HepG2 (cell line): ENCODE measurements at regions not wholly inside any gene's neighbourhood (a gene's known extent, or its start where the extent isn't known, plus 50 kb on each side); places are given as distances from the start of the nearest gene placed in this dataset.

Experiments
- ATAC-seq: fragments of 200-7000 bp; cut with Tn5 transposase; 3 replicates; pipeline ENCODE4 v1.9.1; 2020; ENCODE audit warnings: mild to moderate bottlenecking, moderate library complexity
- BruUV-seq: library from RNA; stranded (reverse); fragments of 400-500 nt; replicated peaks from 2 replicates; lab custom pipeline; 2021; lab: Mats Ljungman, UMichigan
- CTCF ChIA-PET: fragments of 300-600 bp; formaldehyde crosslinking; extraction: SDS; loops from one replicate; lab custom pipeline; 2021; ENCODE audit warnings: low total read pairs, inconsistent platforms, low intra/inter-chr PET ratio; lab: Yijun Ruan, JAX
- POLR2A ChIA-PET: fragments of 350-600 bp; sonication (Branson Sonifier 250); formaldehyde crosslinking; loops from one replicate; lab custom pipeline; 2020; ENCODE audit warnings: antibody characterized with exemption, inconsistent platforms; lab: Yijun Ruan, JAX
- DNase-seq: peaks from one replicate; pipeline ENCODE4 v3.0.0-alpha.2; 2015; ENCODE audit warnings: low spot score
- FAIRE-seq: peaks from 3 replicates; lab custom pipeline; 2011; peaks lifted over from hg19 to GRCh38; lab: Jason Lieb, UNC
- H2AFZ ChIP-seq: one replicate; pipeline ENCODE4 v1.6.1; 2011; ENCODE audit warnings: low read length, inconsistent platforms
- H3K27ac ChIP-seq: fragments of 300-600 bp; 3 replicates; pipeline ENCODE4 v1.8.0; 2011; ENCODE audit warnings: mixed run types, mild to moderate bottlenecking, mixed read lengths, low read length, inconsistent platforms; ENCODE audit not compliant: insufficient read depth; ENCODE audit errors: extremely low read length
- H3K27me3 ChIP-seq, 2 experiments: fragments of 200-600 bp in 1 of 2; 2 replicates in 1 of 2; 3 replicates in 1 of 2; pipeline versions ENCODE4 v1.6.0 to v1.8.0; 2011; ENCODE audit warnings: low read length in 2 of 2, mild to moderate bottlenecking in 2 of 2, moderate library complexity in 2 of 2, inconsistent platforms in 1 of 2; ENCODE audit not compliant: insufficient read depth in 2 of 2, control insufficient read depth in 1 of 2
- H3K36me3 ChIP-seq, 2 experiments: fragments of 200-600 bp in 1 of 2; replicated peaks in 1 of 2; 2 replicates in 1 of 2; 3 replicates in 1 of 2; pipeline versions ENCODE4 v1.5.1 to v1.8.0; 2011; ENCODE audit warnings: low read length in 2 of 2, inconsistent platforms in 1 of 2; ENCODE audit not compliant: insufficient read depth in 2 of 2, control insufficient read depth in 1 of 2
- H3K4me1 ChIP-seq: 2 replicates; pipeline ENCODE4 v1.5.1; 2012; ENCODE audit warnings: low read length, inconsistent platforms; ENCODE audit not compliant: insufficient read depth
- H3K4me2 ChIP-seq: 2 replicates; pipeline ENCODE4 v1.6.0; 2011; ENCODE audit warnings: low read depth, low read length, inconsistent platforms
- H3K4me3 ChIP-seq, 3 experiments: fragments of 200-600 bp in 1 of 3; sonication (generic), shearing (Covaris generic) in 1 of 3; replicated peaks in 1 of 3; 2 replicates each; pipeline ENCODE4 v1.5.1; 2011 to 2016; ENCODE audit warnings: low read length in 3 of 3, inconsistent platforms in 2 of 3, low read depth in 2 of 3, mild to moderate bottlenecking in 2 of 3, control low read depth in 1 of 3, mixed read lengths in 1 of 3; ENCODE audit not compliant: insufficient read depth in 1 of 3
- H3K79me2 ChIP-seq: one replicate; pipeline ENCODE4 v1.6.1; 2011; ENCODE audit warnings: low read length, inconsistent platforms; ENCODE audit not compliant: insufficient read depth
- H3K9ac ChIP-seq: 2 replicates; pipeline ENCODE4 v1.6.0; 2011; ENCODE audit warnings: mild to moderate bottlenecking, low read depth, low read length, inconsistent platforms; ENCODE audit not compliant: insufficient read depth
- H3K9me3 ChIP-seq: 2 replicates; pipeline ENCODE4 v1.5.1; 2012; ENCODE audit warnings: mild to moderate bottlenecking, low read length
- H4K20me1 ChIP-seq: 2 replicates; pipeline ENCODE4 v1.6.0; 2011; ENCODE audit warnings: inconsistent platforms, mild to moderate bottlenecking, low read length, moderate library complexity; ENCODE audit not compliant: insufficient read depth
- BHLHE40 ChIP-seq: IDR thresholded peaks from 2 replicates; pipeline ENCODE4 v1.6.1; 2011; ENCODE audit warnings: low read length, improper control_type of control experiment
- GABPA ChIP-seq, 2 experiments: IDR thresholded peaks; 2 replicates each; pipeline ENCODE4 v1.6.1; 2011 to 2016; ENCODE audit warnings: low read depth in 2 of 2, low read length in 1 of 2, missing biosample characterization in 1 of 2, missing genetic modification characterization in 1 of 2
- MTA1 ChIP-seq: sonication (generic); formaldehyde crosslinking; IDR thresholded peaks from 2 replicates; pipeline ENCODE4 v1.4.0; 2020; ENCODE audit warnings: missing genetic modification reagents, mild to moderate bottlenecking, borderline replicate concordance
- POLR2AphosphoS5 ChIP-seq: IDR thresholded peaks from 2 replicates; pipeline ENCODE4 v1.6.1; 2012; ENCODE audit warnings: low read depth, low read length
- SIN3B ChIP-seq: fragments of 150-350 bp; IDR thresholded peaks from 2 replicates; pipeline ENCODE4 v1.6.1; 2014; ENCODE audit warnings: low read length
- SYNCRIP ChIP-seq: fragments of 200-400 bp; formaldehyde crosslinking; IDR thresholded peaks from 2 replicates; pipeline ENCODE4 v1.6.1; 2018; ENCODE audit warnings: mild to moderate bottlenecking, low read depth, low read length; ENCODE audit not compliant: insufficient read depth
- ZFP36 ChIP-seq: fragments of 150-350 bp; IDR thresholded peaks from 2 replicates; pipeline ENCODE4 v1.6.1; 2018; ENCODE audit warnings: borderline replicate concordance, low read length, low read depth; ENCODE audit not compliant: partially characterized antibody
- ZNF468 ChIP-seq: sonication (generic); formaldehyde crosslinking; IDR thresholded peaks from 2 replicates; pipeline ENCODE4 v1.8.0; 2022; ENCODE audit warnings: mild to moderate bottlenecking, moderate library complexity, missing genetic modification reagents
- ZNF510 ChIP-seq: sonication (generic); formaldehyde crosslinking; IDR thresholded peaks from 2 replicates; pipeline ENCODE4 v1.4.0; 2020; ENCODE audit warnings: low read depth, mild to moderate bottlenecking, missing genetic modification reagents
- ZNF577 ChIP-seq: sonication (generic); formaldehyde crosslinking; IDR thresholded peaks from 2 replicates; pipeline ENCODE4 v1.4.0; 2020; ENCODE audit warnings: mild to moderate bottlenecking, low read depth, missing genetic modification reagents, borderline replicate concordance
- WGBS: methylation state at CpG from one replicate; pipeline ENCODE4 v1.1.6; 2017; ENCODE audit warnings: low lambda C conversion rate; 5-methylcytosine and 5-hydroxymethylcytosine counted together
- in situ Hi-C: cut with HindIII; loops from 2 replicates; pipeline ENCODE4 v1.10.0; 2017; ENCODE audit warnings: low pct_unique_long_range_greater_than_20kb; ENCODE audit not compliant: extremely low pct_ligation_motif_present
- intact Hi-C: fragments of 100-400 bp; cut with micrococcal nuclease; formaldehyde crosslinking; loops from one replicate; pipeline ENCODE4 v1.10.0; 2022; ENCODE audit not compliant: unreplicated experiment
- TF ChIP-seq, protein P1 (sequence below): IDR thresholded peaks from 2 replicates; pipeline ENCODE4 v1.6.1; 2012; ENCODE audit warnings: low read length, improper control_type of control experiment
- TF ChIP-seq, protein P2 (sequence below): IDR thresholded peaks from 2 replicates; pipeline ENCODE4 v1.6.1; 2012; ENCODE audit warnings: inconsistent platforms
- TF ChIP-seq, protein P3 (sequence below): sonication (generic); formaldehyde crosslinking; IDR thresholded peaks from 2 replicates; pipeline ENCODE4 v1.5.0; 2020; ENCODE audit warnings: mild to moderate bottlenecking, missing genetic modification reagents, moderate library complexity

DNA sequence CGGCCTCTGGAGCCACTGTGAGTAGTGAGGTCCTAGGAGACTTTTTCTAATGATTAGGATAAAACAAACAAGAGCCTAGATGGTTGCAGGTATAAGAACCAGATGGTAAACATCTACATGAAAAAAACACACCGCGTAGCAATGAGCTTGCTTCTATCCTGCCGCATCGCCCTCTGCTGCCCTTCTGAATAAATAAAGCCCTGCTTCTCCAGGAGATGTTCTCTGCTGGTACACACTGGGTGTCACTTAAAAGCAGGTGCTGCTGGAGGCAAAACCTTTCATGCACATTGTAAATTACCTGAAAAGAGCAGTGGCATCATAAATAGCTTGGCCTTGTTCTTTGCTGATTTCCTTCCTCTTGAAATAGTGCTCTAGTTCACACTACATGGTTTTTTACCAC lies 164.4 kb upstream of the TOPAZ1 start:
- CTCF ChIA-PET = no interaction called here

DNA sequence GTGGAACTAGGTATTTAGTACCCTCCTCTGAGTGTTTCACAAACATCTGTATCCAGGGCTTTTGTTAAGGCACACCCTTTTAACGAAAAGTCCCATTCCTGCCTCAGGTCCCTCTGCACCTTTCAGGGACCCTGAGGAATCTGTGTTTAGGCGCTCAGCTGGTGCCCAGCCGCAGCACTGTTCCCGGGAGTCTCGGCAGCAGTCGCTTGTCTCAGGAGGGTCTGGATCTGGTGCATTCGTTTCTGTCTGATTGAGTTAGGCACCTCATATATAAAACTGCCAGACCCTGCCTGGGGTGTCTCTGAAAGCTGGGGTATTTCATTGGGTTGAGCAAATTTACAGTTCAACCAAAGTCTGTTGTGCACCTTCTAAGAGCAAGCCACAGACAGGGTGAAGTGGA lies 162.8 kb upstream of the TOPAZ1 start:
- POLR2A ChIA-PET = no interaction called here
- TF ChIP-seq ZNF468 (CRISPR knock-in tag) (no peak), GABPA (IDR thresholded peaks at IDR 0.05; ENCODE audit: low read depth, low read length) (no peak), GABPA (CRISPR knock-in tag; IDR thresholded peaks at IDR 0.05; ENCODE audit: low read depth) (no peak), SYNCRIP (no peak), ZNF577 (CRISPR knock-in tag) (no peak), SIN3B (no peak), POLR2AphosphoS5 (no peak), MTA1 (CRISPR knock-in tag) (no peak), ZFP36 (no peak), BHLHE40 (no peak)
- TF ChIP-seq, protein P1, sequence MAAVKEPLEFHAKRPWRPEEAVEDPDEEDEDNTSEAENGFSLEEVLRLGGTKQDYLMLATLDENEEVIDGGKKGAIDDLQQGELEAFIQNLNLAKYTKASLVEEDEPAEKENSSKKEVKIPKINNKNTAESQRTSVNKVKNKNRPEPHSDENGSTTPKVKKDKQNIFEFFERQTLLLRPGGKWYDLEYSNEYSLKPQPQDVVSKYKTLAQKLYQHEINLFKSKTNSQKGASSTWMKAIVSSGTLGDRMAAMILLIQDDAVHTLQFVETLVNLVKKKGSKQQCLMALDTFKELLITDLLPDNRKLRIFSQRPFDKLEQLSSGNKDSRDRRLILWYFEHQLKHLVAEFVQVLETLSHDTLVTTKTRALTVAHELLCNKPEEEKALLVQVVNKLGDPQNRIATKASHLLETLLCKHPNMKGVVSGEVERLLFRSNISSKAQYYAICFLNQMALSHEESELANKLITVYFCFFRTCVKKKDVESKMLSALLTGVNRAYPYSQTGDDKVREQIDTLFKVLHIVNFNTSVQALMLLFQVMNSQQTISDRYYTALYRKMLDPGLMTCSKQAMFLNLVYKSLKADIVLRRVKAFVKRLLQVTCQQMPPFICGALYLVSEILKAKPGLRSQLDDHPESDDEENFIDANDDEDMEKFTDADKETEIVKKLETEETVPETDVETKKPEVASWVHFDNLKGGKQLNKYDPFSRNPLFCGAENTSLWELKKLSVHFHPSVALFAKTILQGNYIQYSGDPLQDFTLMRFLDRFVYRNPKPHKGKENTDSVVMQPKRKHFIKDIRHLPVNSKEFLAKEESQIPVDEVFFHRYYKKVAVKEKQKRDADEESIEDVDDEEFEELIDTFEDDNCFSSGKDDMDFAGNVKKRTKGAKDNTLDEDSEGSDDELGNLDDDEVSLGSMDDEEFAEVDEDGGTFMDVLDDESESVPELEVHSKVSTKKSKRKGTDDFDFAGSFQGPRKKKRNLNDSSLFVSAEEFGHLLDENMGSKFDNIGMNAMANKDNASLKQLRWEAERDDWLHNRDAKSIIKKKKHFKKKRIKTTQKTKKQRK = no peak
- TF ChIP-seq, protein P2, sequence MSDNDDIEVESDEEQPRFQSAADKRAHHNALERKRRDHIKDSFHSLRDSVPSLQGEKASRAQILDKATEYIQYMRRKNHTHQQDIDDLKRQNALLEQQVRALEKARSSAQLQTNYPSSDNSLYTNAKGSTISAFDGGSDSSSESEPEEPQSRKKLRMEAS = no peak

More for the DNA sequence above, 164.4 kb upstream of the TOPAZ1 start:
- BruUV-seq = no TSS peak
- no peak overlapping the region for H3K4me2 ChIP-seq
- no peaks in the 10 kb centered on the region for H3K9me3 ChIP-seq
- intact Hi-C loops (no loop called here), in situ Hi-C loops (no loop called here)
- no peak overlapping the region for H3K9ac ChIP-seq
- POLR2A ChIA-PET = no interaction called here
- WGBS = 55% methylated on average over 5 of the region's 5 CpGs
- no peaks in the 10 kb centered on the region for H3K4me1 ChIP-seq
- H2AFZ ChIP-seq = no peak overlapping the region
- TF ChIP-seq ZNF510 (CRISPR knock-in tag) = no peak
- TF ChIP-seq, protein P3, sequence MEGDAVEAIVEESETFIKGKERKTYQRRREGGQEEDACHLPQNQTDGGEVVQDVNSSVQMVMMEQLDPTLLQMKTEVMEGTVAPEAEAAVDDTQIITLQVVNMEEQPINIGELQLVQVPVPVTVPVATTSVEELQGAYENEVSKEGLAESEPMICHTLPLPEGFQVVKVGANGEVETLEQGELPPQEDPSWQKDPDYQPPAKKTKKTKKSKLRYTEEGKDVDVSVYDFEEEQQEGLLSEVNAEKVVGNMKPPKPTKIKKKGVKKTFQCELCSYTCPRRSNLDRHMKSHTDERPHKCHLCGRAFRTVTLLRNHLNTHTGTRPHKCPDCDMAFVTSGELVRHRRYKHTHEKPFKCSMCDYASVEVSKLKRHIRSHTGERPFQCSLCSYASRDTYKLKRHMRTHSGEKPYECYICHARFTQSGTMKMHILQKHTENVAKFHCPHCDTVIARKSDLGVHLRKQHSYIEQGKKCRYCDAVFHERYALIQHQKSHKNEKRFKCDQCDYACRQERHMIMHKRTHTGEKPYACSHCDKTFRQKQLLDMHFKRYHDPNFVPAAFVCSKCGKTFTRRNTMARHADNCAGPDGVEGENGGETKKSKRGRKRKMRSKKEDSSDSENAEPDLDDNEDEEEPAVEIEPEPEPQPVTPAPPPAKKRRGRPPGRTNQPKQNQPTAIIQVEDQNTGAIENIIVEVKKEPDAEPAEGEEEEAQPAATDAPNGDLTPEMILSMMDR (CRISPR knock-in tag) = 0 out of 2 replicates have a peak, but pooled peaks have one; percentile 3
- no peak overlapping the region for H3K4me3 ChIP-seq
- H3K27me3 ChIP-seq = peaks cover 1 to 27% of the 10 kb centered on the region in 2 experiments; a peak in 4 of 5 replicates
- no peaks in the 10 kb centered on the region for H4K20me1 ChIP-seq
- no peaks in the 10 kb centered on the region for H3K36me3 ChIP-seq
- no peaks in the 10 kb centered on the region for H3K79me2 ChIP-seq
- FAIRE-seq (no peak), ATAC-seq (no peak), DNase-seq (no peak)
- no peak overlapping the region for H3K27ac ChIP-seq

More for the DNA sequence above, 162.8 kb upstream of the TOPAZ1 start:
- Histone ChIP-seq H2AFZ (no peak overlapping the region), H3K4me3 (no peak overlapping the region), H3K27ac (no peak overlapping the region), H3K9me3 (no peaks in the 10 kb centered on the region), H4K20me1 (no peaks in the 10 kb centered on the region), H3K4me2 (no peak overlapping the region), H3K9ac (no peak overlapping the region), H3K36me3 (no peaks in the 10 kb centered on the region), H3K4me1 (no peaks in the 10 kb centered on the region), H3K79me2 (no peaks in the 10 kb centered on the region), H3K27me3 (peaks cover 0 to 23% of the 10 kb centered on the region in 2 experiments; a peak in 4 of 5 replicates)
- in situ Hi-C loops (no loop called here), intact Hi-C loops (no loop called here)
- DNase-seq (no peak), FAIRE-seq (no peak), ATAC-seq (no peak)
- CTCF ChIA-PET = no interaction called here
- 33% methylated on average over 5 of the region's 7 CpGs for WGBS
- BruUV-seq = no TSS peak
